ENCODE measurements at regions not wholly inside any gene's neighbourhood (a gene's known extent, or its start where the extent isn't known, plus 50 kb on each side); places are given as distances from the start of the nearest gene placed in this dataset.

GRCh38 chr4:30208731-30209435 lies 511.3 kb upstream of the PCDH7 start:
- TF ChIP-seq CTCF (IDR thresholded peaks at IDR 0.05; ENCODE audit: control extremely low read depth in 1 of 3, insufficient read depth in 1 of 3, low read depth in 1 of 3, low read length in 3 of 3) (no peak), HDAC2 (IDR thresholded peaks at IDR 0.05; ENCODE audit: borderline replicate concordance in 1 of 2, low read depth in 2 of 2, low read length in 2 of 2) (no peak), SIX5 (IDR thresholded peaks at IDR 0.05; ENCODE audit: low read depth, low read length) (no peak), BRCA1 (IDR thresholded peaks at IDR 0.05; ENCODE audit: low read depth, low read length) (no peak), JUND (IDR thresholded peaks at IDR 0.05; ENCODE audit: low read length) (no peak), SIN3A (conservative IDR thresholded peaks at IDR 0.05 in 1 of 2, IDR thresholded peaks at IDR 0.05 in 1 of 2; ENCODE audit: low read depth in 1 of 2, low read length in 2 of 2) (no peak), EZH2 (IDR thresholded peaks at IDR 0.05; ENCODE audit: low read depth, low read length, severe bottlenecking) (no peak)
